ENCODE measurements at regions not wholly inside any gene's neighbourhood (a gene's known extent, or its start where the extent isn't known, plus 50 kb on each side); places are given as distances from the start of the nearest gene placed in this dataset.

GRCh38 chr4:30811296-30811695 is 91.1 kb downstream of the PCDH7 start:
- no peak overlapping the region for H3K4me3 ChIP-seq (ENCODE audit: insufficient read depth in 1 of 2, low read depth in 1 of 2, low read length in 2 of 2)
- no peak overlapping the region for H3K14ac ChIP-seq (ENCODE audit: low read length in 2 of 2)
- H3K4ac ChIP-seq (ENCODE audit: low read depth in 1 of 2, low read length in 2 of 2) = no peak overlapping the region
- no peaks in the 10 kb centered on the region for H3K79me1 ChIP-seq (replicated peaks; ENCODE audit: low read length, poor library complexity, severe bottlenecking)
- no peak overlapping the region for H2BK5ac ChIP-seq (ENCODE audit: low read depth, low read length, poor library complexity, severe bottlenecking)
- no peak overlapping the region for H4K91ac ChIP-seq (ENCODE audit: low read length)
- no peak overlapping the region for H2AK5ac ChIP-seq (ENCODE audit: low read length, severe bottlenecking)
- no peak overlapping the region for H2AFZ ChIP-seq (ENCODE audit: low read depth, low read length)
- H3K18ac ChIP-seq (ENCODE audit: low read depth in 1 of 2, low read length in 2 of 2) = no peak overlapping the region
- H3K23ac ChIP-seq (ENCODE audit: low read length in 2 of 2) = no peak overlapping the region
- H3K9me3 ChIP-seq (ENCODE audit: control insufficient read depth, low read length) = no peaks in the 10 kb centered on the region
- H3K4me2 ChIP-seq (ENCODE audit: low read length, poor library complexity, severe bottlenecking) = no peak overlapping the region
- no peak overlapping the region for H2BK15ac ChIP-seq (ENCODE audit: low read depth, poor library complexity, severe bottlenecking)
- H3K4me1 ChIP-seq (ENCODE audit: control insufficient read depth, insufficient read depth, low read depth, low read length) = no peaks in the 10 kb centered on the region
- DNase-seq = no peak
- WGBS = 98% methylated on average over 1 of the region's 2 CpGs
- H3K27me3 ChIP-seq (ENCODE audit: control insufficient read depth in 1 of 2, insufficient read depth in 1 of 2, low read length in 2 of 2) = no peaks in the 10 kb centered on the region
- no peak overlapping the region for H3K9ac ChIP-seq (ENCODE audit: low read length)
- H3K27ac ChIP-seq (ENCODE audit: low read length, poor library complexity, severe bottlenecking) = no peak overlapping the region
- H2BK120ac ChIP-seq (ENCODE audit: low read depth, low read length) = no peak overlapping the region
- H2BK12ac ChIP-seq (ENCODE audit: low read length in 2 of 2) = no peak overlapping the region
- no peak overlapping the region for H4K8ac ChIP-seq (ENCODE audit: low read length)
- no peaks in the 10 kb centered on the region for H3K36me3 ChIP-seq (ENCODE audit: control insufficient read depth in 1 of 2, insufficient read depth in 2 of 2, low read depth in 1 of 2, low read length in 2 of 2)

- H3K18ac ChIP-seq (ENCODE audit: low read depth in 1 of 2, low read length in 2 of 2) = no peak overlapping the region
- no peak overlapping the region for H4K91ac ChIP-seq (ENCODE audit: low read length)
- H3K36me3 ChIP-seq (ENCODE audit: control insufficient read depth in 1 of 2, insufficient read depth in 2 of 2, low read depth in 1 of 2, low read length in 2 of 2) = no peaks in the 10 kb centered on the region
- no peak for DNase-seq
- H4K8ac ChIP-seq (ENCODE audit: low read length) = no peak overlapping the region
- no peaks in the 10 kb centered on the region for H3K9me3 ChIP-seq (ENCODE audit: control insufficient read depth, low read length)
- no peaks in the 10 kb centered on the region for H3K79me1 ChIP-seq (replicated peaks; ENCODE audit: low read length, poor library complexity, severe bottlenecking)
- no peak overlapping the region for H3K9ac ChIP-seq (ENCODE audit: low read length)
- no peak overlapping the region for H2BK12ac ChIP-seq (ENCODE audit: low read length in 2 of 2)
- H3K14ac ChIP-seq (ENCODE audit: low read length in 2 of 2) = no peak overlapping the region
- 83% methylated on average over 2 of the region's 2 CpGs for WGBS
- H3K4me3 ChIP-seq (ENCODE audit: insufficient read depth in 1 of 2, low read depth in 1 of 2, low read length in 2 of 2) = no peak overlapping the region
- H3K4me2 ChIP-seq (ENCODE audit: low read length, poor library complexity, severe bottlenecking) = no peak overlapping the region
- no peak overlapping the region for H3K4ac ChIP-seq (ENCODE audit: low read depth in 1 of 2, low read length in 2 of 2)
- H2AK5ac ChIP-seq (ENCODE audit: low read length, severe bottlenecking) = no peak overlapping the region
- no peaks in the 10 kb centered on the region for H3K4me1 ChIP-seq (ENCODE audit: control insufficient read depth, insufficient read depth, low read depth, low read length)
- H3K27me3 ChIP-seq (ENCODE audit: control insufficient read depth in 1 of 2, insufficient read depth in 1 of 2, low read length in 2 of 2) = no peaks in the 10 kb centered on the region
- no peak overlapping the region for H2BK5ac ChIP-seq (ENCODE audit: low read depth, low read length, poor library complexity, severe bottlenecking)
- no peak overlapping the region for H2BK15ac ChIP-seq (ENCODE audit: low read depth, poor library complexity, severe bottlenecking)
- H3K27ac ChIP-seq (ENCODE audit: low read length, poor library complexity, severe bottlenecking) = no peak overlapping the region
- no peak overlapping the region for H2AFZ ChIP-seq (ENCODE audit: low read depth, low read length)
- H2BK120ac ChIP-seq (ENCODE audit: low read depth, low read length) = no peak overlapping the region
- no peak overlapping the region for H3K23ac ChIP-seq (ENCODE audit: low read length in 2 of 2)
These were observed 95.5 kb downstream of the PCDH7 start for GRCh38 chr4:30815685-30816084.

GRCh38 chr4:30817447-30817846 is 97.3 kb downstream of the PCDH7 start:
- no peak overlapping the region for H3K14ac ChIP-seq (ENCODE audit: low read length in 2 of 2)
- no peak overlapping the region for H3K9ac ChIP-seq (ENCODE audit: low read length)
- no peak overlapping the region for H4K8ac ChIP-seq (ENCODE audit: low read length)
- no peaks in the 10 kb centered on the region for H3K9me3 ChIP-seq (ENCODE audit: control insufficient read depth, low read length)
- no peak overlapping the region for H4K91ac ChIP-seq (ENCODE audit: low read length)
- H3K4me1 ChIP-seq (ENCODE audit: control insufficient read depth, insufficient read depth, low read depth, low read length) = no peaks in the 10 kb centered on the region
- no peak overlapping the region for H3K4me3 ChIP-seq (ENCODE audit: insufficient read depth in 1 of 2, low read depth in 1 of 2, low read length in 2 of 2)
- H3K79me1 ChIP-seq (replicated peaks; ENCODE audit: low read length, poor library complexity, severe bottlenecking) = no peaks in the 10 kb centered on the region
- H2BK5ac ChIP-seq (ENCODE audit: low read depth, low read length, poor library complexity, severe bottlenecking) = no peak overlapping the region
- H3K23ac ChIP-seq (ENCODE audit: low read length in 2 of 2) = no peak overlapping the region
- no peak for DNase-seq
- H2AK5ac ChIP-seq (ENCODE audit: low read length, severe bottlenecking) = no peak overlapping the region
- H3K36me3 ChIP-seq (ENCODE audit: control insufficient read depth in 1 of 2, insufficient read depth in 2 of 2, low read depth in 1 of 2, low read length in 2 of 2) = no peaks in the 10 kb centered on the region
- H2BK12ac ChIP-seq (ENCODE audit: low read length in 2 of 2) = no peak overlapping the region
- WGBS = 100% methylated on average over 1 of the region's 1 CpG
- no peaks in the 10 kb centered on the region for H3K27me3 ChIP-seq (ENCODE audit: control insufficient read depth in 1 of 2, insufficient read depth in 1 of 2, low read length in 2 of 2)
- no peak overlapping the region for H3K18ac ChIP-seq (ENCODE audit: low read depth in 1 of 2, low read length in 2 of 2)
- no peak overlapping the region for H3K27ac ChIP-seq (ENCODE audit: low read length, poor library complexity, severe bottlenecking)
- no peak overlapping the region for H2BK15ac ChIP-seq (ENCODE audit: low read depth, poor library complexity, severe bottlenecking)
- H2BK120ac ChIP-seq (ENCODE audit: low read depth, low read length) = no peak overlapping the region
- no peak overlapping the region for H3K4me2 ChIP-seq (ENCODE audit: low read length, poor library complexity, severe bottlenecking)
- H2AFZ ChIP-seq (ENCODE audit: low read depth, low read length) = no peak overlapping the region
- no peak overlapping the region for H3K4ac ChIP-seq (ENCODE audit: low read depth in 1 of 2, low read length in 2 of 2)

GRCh38 chr4:30818541-30818940 is 98.4 kb downstream of the PCDH7 start:
- no peak overlapping the region for H2BK15ac ChIP-seq (ENCODE audit: low read depth, poor library complexity, severe bottlenecking)
- no peak overlapping the region for H2AFZ ChIP-seq (ENCODE audit: low read depth, low read length)
- no peak overlapping the region for H2BK120ac ChIP-seq (ENCODE audit: low read depth, low read length)
- H3K14ac ChIP-seq (ENCODE audit: low read length in 2 of 2) = no peak overlapping the region
- no peak overlapping the region for H4K91ac ChIP-seq (ENCODE audit: low read length)
- H3K23ac ChIP-seq (ENCODE audit: low read length in 2 of 2) = no peak overlapping the region
- H3K27ac ChIP-seq (ENCODE audit: low read length, poor library complexity, severe bottlenecking) = no peak overlapping the region
- H4K8ac ChIP-seq (ENCODE audit: low read length) = no peak overlapping the region
- H3K4ac ChIP-seq (ENCODE audit: low read depth in 1 of 2, low read length in 2 of 2) = no peak overlapping the region
- H3K27me3 ChIP-seq (ENCODE audit: control insufficient read depth in 1 of 2, insufficient read depth in 1 of 2, low read length in 2 of 2) = no peaks in the 10 kb centered on the region
- no peak overlapping the region for H2BK5ac ChIP-seq (ENCODE audit: low read depth, low read length, poor library complexity, severe bottlenecking)
- H3K18ac ChIP-seq (ENCODE audit: low read depth in 1 of 2, low read length in 2 of 2) = no peak overlapping the region
- no peaks in the 10 kb centered on the region for H3K4me1 ChIP-seq (ENCODE audit: control insufficient read depth, insufficient read depth, low read depth, low read length)
- no peak overlapping the region for H3K4me2 ChIP-seq (ENCODE audit: low read length, poor library complexity, severe bottlenecking)
- H3K9ac ChIP-seq (ENCODE audit: low read length) = no peak overlapping the region
- H3K9me3 ChIP-seq (ENCODE audit: control insufficient read depth, low read length) = no peaks in the 10 kb centered on the region
- no peak overlapping the region for H2BK12ac ChIP-seq (ENCODE audit: low read length in 2 of 2)
- no peaks in the 10 kb centered on the region for H3K79me1 ChIP-seq (replicated peaks; ENCODE audit: low read length, poor library complexity, severe bottlenecking)
- H3K4me3 ChIP-seq (ENCODE audit: insufficient read depth in 1 of 2, low read depth in 1 of 2, low read length in 2 of 2) = no peak overlapping the region
- H2AK5ac ChIP-seq (ENCODE audit: low read length, severe bottlenecking) = no peak overlapping the region
- no peaks in the 10 kb centered on the region for H3K36me3 ChIP-seq (ENCODE audit: control insufficient read depth in 1 of 2, insufficient read depth in 2 of 2, low read depth in 1 of 2, low read length in 2 of 2)
- no peak for DNase-seq
